GM19328 (cell line): ENCODE measurements at regions not wholly inside any gene's neighbourhood (a gene's known extent, or its start where the extent isn't known, plus 50 kb on each side); places are given as distances from the start of the nearest gene placed in this dataset.

Experiments used
- ATAC-seq: cut with Tn5 transposase; IDR thresholded peaks from one replicate; pipeline ENCODE4 v1.9.1; 2021; ENCODE audit warnings: mild to moderate bottlenecking, moderate library complexity; ENCODE audit not compliant: unreplicated experiment

GRCh38 chr10:6305401-6306321 lies 102.9 kb downstream of the PFKFB3 start:
- ATAC-seq, result no peak

GRCh38 chr10:6306917-6307316 lies 104.2 kb downstream of the PFKFB3 start:
- ATAC-seq, result no peak

- ATAC-seq, result no peak
Observed at GRCh38 chr10:6309816-6310215, 107.1 kb downstream of the PFKFB3 start.

GRCh38 chr10:6310977-6311376 lies 108.2 kb downstream of the PFKFB3 start:
- no peak for ATAC-seq

- ATAC-seq, result no peak
Observed at GRCh38 chr10:6311700-6312330, 109.1 kb downstream of the PFKFB3 start.

- ATAC-seq, result no peak
Observed at GRCh38 chr10:6312636-6313035, 109.9 kb downstream of the PFKFB3 start.

GRCh38 chr10:6313111-6313895 lies 110.6 kb downstream of the PFKFB3 start:
- no peak for ATAC-seq

GRCh38 chr10:6314620-6315205 lies 112.0 kb downstream of the PFKFB3 start:
- no peak for ATAC-seq

GRCh38 chr10:6319119-6319518 lies 116.4 kb downstream of the PFKFB3 start:
- no peak for ATAC-seq

- ATAC-seq, result peak; percentile 70
Observed at GRCh38 chr10:6320320-6321010, 117.7 kb downstream of the PFKFB3 start.

GRCh38 chr10:6321880-6322279 lies 119.1 kb downstream of the PFKFB3 start:
- ATAC-seq, result no peak

- ATAC-seq, result no peak
Observed at GRCh38 chr10:6322805-6323204, 120.1 kb downstream of the PFKFB3 start.

- ATAC-seq, result no peak
Observed at GRCh38 chr10:6327961-6328698, 125.4 kb downstream of the PFKFB3 start.

GRCh38 chr10:6328699-6329423 lies 126.1 kb downstream of the PFKFB3 start:
- ATAC-seq, result no peak

- no peak for ATAC-seq
Observed at GRCh38 chr10:6333086-6333485, 130.4 kb downstream of the PFKFB3 start.

- ATAC-seq, result no peak
Observed at GRCh38 chr10:6333973-6334372, 131.2 kb downstream of the PFKFB3 start.

GRCh38 chr10:6336016-6336415 lies 133.3 kb downstream of the PFKFB3 start:
- ATAC-seq, result no peak

GRCh38 chr10:6337382-6337781 lies 134.7 kb downstream of the PFKFB3 start:
- no peak for ATAC-seq

GRCh38 chr10:6338361-6338760 lies 135.6 kb downstream of the PFKFB3 start:
- ATAC-seq, result no peak
